HEK293 (cell line): ENCODE measurements at regions not wholly inside any gene's neighbourhood (a gene's known extent, or its start where the extent isn't known, plus 50 kb on each side); places are given as distances from the start of the nearest gene placed in this dataset.

Source experiments
- CTCF ChIA-PET: fragments of 350-600 bp; formaldehyde crosslinking; extraction: SDS; loops from one replicate; lab custom pipeline; 2021; ENCODE audit warnings: antibody characterized with exemption; lab: Yijun Ruan, JAX
- POLR2A ChIA-PET: fragments of 300-600 bp; formaldehyde crosslinking; extraction: SDS; loops from one replicate; lab custom pipeline; 2020; ENCODE audit warnings: antibody characterized with exemption, inconsistent platforms; lab: Yijun Ruan, JAX
- H3K27ac ChIP-seq: fragments of 200-500 bp; sonication (Bioruptor generic); 2 replicates; pipeline ENCODE4 v1.5.1; 2014; ENCODE audit warnings: low read depth, low read length, control low read depth, inconsistent platforms; ENCODE audit errors: extremely low read depth
- H3K36me3 ChIP-seq, 2 experiments: fragments of 200-500 bp in 1 of 2; sonication (Bioruptor generic) in 1 of 2; 1 replicate in 1 of 2; 2 replicates in 1 of 2; pipeline ENCODE4 v1.5.1; 2014 to 2017; ENCODE audit warnings: inconsistent platforms in 2 of 2, low read length in 2 of 2; ENCODE audit not compliant: control insufficient read depth in 2 of 2, insufficient read depth in 1 of 2
- H3K4me1 ChIP-seq: fragments of 200-500 bp; sonication (Bioruptor generic); 2 replicates; pipeline ENCODE4 v1.5.1; 2014; ENCODE audit warnings: mild to moderate bottlenecking, low read length, inconsistent platforms; ENCODE audit not compliant: control insufficient read depth, insufficient read depth
- H3K4me3 ChIP-seq: 2 replicates; pipeline ENCODE4 v1.5.1; 2011; ENCODE audit warnings: low read depth, mild to moderate bottlenecking, control low read depth, low read length, moderate library complexity
- H3K9me3 ChIP-seq: fragments of 200-500 bp; sonication (Bioruptor generic); 2 replicates; pipeline ENCODE4 v1.5.1; 2014; ENCODE audit warnings: low read depth, low read length, inconsistent platforms; ENCODE audit not compliant: control insufficient read depth, insufficient read depth
- KLF16 ChIP-seq: fragments of 450-650 bp; formaldehyde crosslinking; IDR thresholded peaks from 2 replicates; pipeline ENCODE4 v1.5.1; 2017; ENCODE audit warnings: missing biosample characterization, missing genetic modification characterization
- KLF17 ChIP-seq: fragments of 450-650 bp; formaldehyde crosslinking; IDR thresholded peaks from 2 replicates; pipeline ENCODE4 v1.5.1; 2016; ENCODE audit warnings: missing biosample characterization, missing genetic modification characterization
- MZF1 ChIP-seq: fragments of 450-650 bp; formaldehyde crosslinking; IDR thresholded peaks from 2 replicates; pipeline ENCODE4 v1.5.1; 2017; ENCODE audit warnings: missing biosample characterization, missing genetic modification characterization, borderline replicate concordance
- ZBTB48 ChIP-seq: fragments of 450-650 bp; formaldehyde crosslinking; IDR thresholded peaks from 2 replicates; pipeline ENCODE4 v1.5.1; 2016; ENCODE audit warnings: missing biosample characterization, missing genetic modification characterization
- ZNF214 ChIP-seq: fragments of 450-650 bp; formaldehyde crosslinking; IDR thresholded peaks from 2 replicates; pipeline ENCODE4 v1.5.1; 2017; ENCODE audit warnings: missing biosample characterization, mild to moderate bottlenecking, missing genetic modification characterization, borderline replicate concordance
- ZNF335 ChIP-seq: fragments of 450-650 bp; formaldehyde crosslinking; conservative IDR thresholded peaks from 2 replicates; pipeline ENCODE4 v1.5.1; 2016; ENCODE audit warnings: missing biosample characterization, missing genetic modification characterization
- ZNF639 ChIP-seq: fragments of 450-650 bp; formaldehyde crosslinking; IDR thresholded peaks from 2 replicates; pipeline ENCODE4 v1.5.1; 2016; ENCODE audit warnings: missing biosample characterization, missing genetic modification characterization
- TF ChIP-seq, protein P1 (sequence below): fragments of 450-650 bp; formaldehyde crosslinking; IDR thresholded peaks from 2 replicates; pipeline ENCODE4 v1.5.1; 2016; ENCODE audit warnings: missing biosample characterization, missing genetic modification characterization, borderline replicate concordance
- TF ChIP-seq, protein P2 (sequence below): fragments of 450-650 bp; formaldehyde crosslinking; optimal IDR thresholded peaks from 2 replicates; pipeline ENCODE3; 2016; ENCODE audit warnings: missing biosample characterization, mild to moderate bottlenecking, missing genetic modification characterization

DNA sequence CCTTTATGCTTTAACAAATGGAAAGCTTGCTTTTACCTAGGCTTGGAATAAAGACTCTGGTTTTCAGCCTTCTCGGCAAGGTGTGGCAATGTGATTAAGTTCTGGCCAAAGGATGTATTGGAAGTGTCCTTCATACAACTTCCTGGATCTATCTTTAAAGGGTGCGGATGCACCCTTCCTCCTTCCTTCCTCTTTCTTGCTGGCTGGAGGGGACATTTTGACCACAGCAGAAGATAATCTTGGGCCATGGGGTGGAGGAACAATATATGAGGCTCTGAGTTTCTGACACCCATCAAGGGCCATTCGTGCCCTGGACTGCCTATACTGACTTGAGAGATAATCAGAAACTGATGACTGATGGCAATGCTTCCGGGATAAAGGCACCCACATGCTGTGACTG lies 145.7 kb downstream of the ACER2 start (continued):
- TF ChIP-seq, protein P1, sequence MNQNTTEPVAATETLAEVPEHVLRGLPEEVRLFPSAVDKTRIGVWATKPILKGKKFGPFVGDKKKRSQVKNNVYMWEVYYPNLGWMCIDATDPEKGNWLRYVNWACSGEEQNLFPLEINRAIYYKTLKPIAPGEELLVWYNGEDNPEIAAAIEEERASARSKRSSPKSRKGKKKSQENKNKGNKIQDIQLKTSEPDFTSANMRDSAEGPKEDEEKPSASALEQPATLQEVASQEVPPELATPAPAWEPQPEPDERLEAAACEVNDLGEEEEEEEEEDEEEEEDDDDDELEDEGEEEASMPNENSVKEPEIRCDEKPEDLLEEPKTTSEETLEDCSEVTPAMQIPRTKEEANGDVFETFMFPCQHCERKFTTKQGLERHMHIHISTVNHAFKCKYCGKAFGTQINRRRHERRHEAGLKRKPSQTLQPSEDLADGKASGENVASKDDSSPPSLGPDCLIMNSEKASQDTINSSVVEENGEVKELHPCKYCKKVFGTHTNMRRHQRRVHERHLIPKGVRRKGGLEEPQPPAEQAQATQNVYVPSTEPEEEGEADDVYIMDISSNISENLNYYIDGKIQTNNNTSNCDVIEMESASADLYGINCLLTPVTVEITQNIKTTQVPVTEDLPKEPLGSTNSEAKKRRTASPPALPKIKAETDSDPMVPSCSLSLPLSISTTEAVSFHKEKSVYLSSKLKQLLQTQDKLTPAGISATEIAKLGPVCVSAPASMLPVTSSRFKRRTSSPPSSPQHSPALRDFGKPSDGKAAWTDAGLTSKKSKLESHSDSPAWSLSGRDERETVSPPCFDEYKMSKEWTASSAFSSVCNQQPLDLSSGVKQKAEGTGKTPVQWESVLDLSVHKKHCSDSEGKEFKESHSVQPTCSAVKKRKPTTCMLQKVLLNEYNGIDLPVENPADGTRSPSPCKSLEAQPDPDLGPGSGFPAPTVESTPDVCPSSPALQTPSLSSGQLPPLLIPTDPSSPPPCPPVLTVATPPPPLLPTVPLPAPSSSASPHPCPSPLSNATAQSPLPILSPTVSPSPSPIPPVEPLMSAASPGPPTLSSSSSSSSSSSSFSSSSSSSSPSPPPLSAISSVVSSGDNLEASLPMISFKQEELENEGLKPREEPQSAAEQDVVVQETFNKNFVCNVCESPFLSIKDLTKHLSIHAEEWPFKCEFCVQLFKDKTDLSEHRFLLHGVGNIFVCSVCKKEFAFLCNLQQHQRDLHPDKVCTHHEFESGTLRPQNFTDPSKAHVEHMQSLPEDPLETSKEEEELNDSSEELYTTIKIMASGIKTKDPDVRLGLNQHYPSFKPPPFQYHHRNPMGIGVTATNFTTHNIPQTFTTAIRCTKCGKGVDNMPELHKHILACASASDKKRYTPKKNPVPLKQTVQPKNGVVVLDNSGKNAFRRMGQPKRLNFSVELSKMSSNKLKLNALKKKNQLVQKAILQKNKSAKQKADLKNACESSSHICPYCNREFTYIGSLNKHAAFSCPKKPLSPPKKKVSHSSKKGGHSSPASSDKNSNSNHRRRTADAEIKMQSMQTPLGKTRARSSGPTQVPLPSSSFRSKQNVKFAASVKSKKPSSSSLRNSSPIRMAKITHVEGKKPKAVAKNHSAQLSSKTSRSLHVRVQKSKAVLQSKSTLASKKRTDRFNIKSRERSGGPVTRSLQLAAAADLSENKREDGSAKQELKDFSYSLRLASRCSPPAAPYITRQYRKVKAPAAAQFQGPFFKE (tag by site-specific recombination): no peak
- TF ChIP-seq, all 188 proteins: peak for 0

DNA sequence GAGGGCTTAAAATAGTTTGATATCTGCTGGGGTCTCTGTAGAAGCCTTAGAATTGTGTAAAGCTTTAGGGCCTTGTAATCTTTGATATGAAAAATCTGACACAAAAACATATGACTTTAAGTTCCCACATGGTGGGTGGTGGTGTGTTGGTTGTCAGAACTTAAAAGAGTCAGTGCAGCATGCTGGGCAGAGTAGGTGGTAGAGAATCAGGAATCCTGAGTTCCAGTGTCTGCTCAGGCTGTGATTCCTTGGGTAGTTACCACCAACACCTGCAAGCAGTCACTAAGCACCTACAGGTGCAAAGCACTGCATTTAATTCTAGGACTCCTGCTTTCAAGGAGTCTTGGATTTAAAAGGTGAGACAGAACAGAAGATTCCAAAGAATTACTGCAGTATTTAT lies 144.6 kb downstream of the ACER2 start:
- TF ChIP-seq, protein P2, sequence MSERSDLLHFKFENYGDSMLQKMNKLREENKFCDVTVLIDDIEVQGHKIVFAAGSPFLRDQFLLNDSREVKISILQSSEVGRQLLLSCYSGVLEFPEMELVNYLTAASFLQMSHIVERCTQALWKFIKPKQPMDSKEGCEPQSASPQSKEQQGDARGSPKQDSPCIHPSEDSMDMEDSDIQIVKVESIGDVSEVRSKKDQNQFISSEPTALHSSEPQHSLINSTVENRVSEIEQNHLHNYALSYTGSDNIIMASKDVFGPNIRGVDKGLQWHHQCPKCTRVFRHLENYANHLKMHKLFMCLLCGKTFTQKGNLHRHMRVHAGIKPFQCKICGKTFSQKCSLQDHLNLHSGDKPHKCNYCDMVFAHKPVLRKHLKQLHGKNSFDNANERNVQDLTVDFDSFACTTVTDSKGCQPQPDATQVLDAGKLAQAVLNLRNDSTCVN (tag by site-specific recombination): no peak
- TF ChIP-seq ZBTB48 (tag by site-specific recombination): no peak
- TF ChIP-seq ZNF639 (tag by site-specific recombination): no peak
- H3K4me3 ChIP-seq: no peak overlapping the region
- no peaks in the 10 kb centered on the region; the same call in 1 of the 2 replicates for H3K4me1 ChIP-seq
- ChIA-PET POLR2A (no interaction called here), CTCF (no interaction called here)
- no peaks in the 10 kb centered on the region for H3K36me3 ChIP-seq
- H3K9me3 ChIP-seq: no peaks in the 10 kb centered on the region
- H3K27ac ChIP-seq: no peak overlapping the region

- CTCF ChIA-PET: interaction anchor here (1.1 to 1.7 kb wide), 2 partner anchors 24 to 370 kb away, joined by 3 to 5 read pairs; no protein-coding TSS in a partner anchor
- Histone ChIP-seq H3K36me3 (no peaks in the 10 kb centered on the region), H3K4me3 (no peak overlapping the region), H3K9me3 (no peaks in the 10 kb centered on the region), H3K27ac (no peak overlapping the region), H3K4me1 (no peaks in the 10 kb centered on the region; the same call in 1 of the 2 replicates)
- TF ChIP-seq ZNF335 (tag by site-specific recombination) (0 out of 2 replicates have a peak, but pooled peaks have one; percentile 21), KLF17 (tag by site-specific recombination) (no peak), ZNF214 (tag by site-specific recombination) (no peak), MZF1 (no peak), KLF16 (tag by site-specific recombination) (no peak)
- POLR2A ChIA-PET: no interaction called here
Observed at GRCh38 chr9:19552282-19553105, 143.7 kb downstream of the ACER2 start.
